ENCODE measurements at regions not wholly inside any gene's neighbourhood (a gene's known extent, or its start where the extent isn't known, plus 50 kb on each side); places are given as distances from the start of the nearest gene placed in this dataset.

DNA sequence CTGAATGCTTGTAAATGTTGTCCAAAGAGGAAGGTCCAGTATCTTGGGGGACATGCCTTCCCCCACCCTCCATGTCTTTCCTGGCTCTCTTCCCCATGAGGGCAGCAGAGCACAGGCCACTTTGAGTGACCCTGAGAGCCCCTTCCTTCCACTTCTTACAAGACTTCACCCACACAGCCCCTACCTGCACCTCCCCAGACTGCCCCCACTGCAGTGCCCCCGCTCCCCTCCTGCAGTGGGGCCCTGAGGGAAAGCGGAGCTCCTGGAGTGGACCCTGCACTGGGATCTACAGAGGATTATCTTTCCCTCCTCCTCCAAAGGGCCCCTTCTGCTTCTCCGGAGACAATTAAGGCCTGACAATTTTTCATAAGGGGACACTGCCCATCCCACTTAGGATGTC lies 326.8 kb downstream of the TCERG1L start:
- Histone ChIP-seq H3K27ac (replicated peaks) (no peak overlapping the region), H3K27me3 (ENCODE audit: insufficient read depth, poor library complexity, severe bottlenecking) (no peaks in the 10 kb centered on the region), H3K4me3 (replicated peaks; ENCODE audit: insufficient read depth, low read length) (no peak overlapping the region)
- no peak for DNase-seq (ENCODE audit: low read depth in 1 of 2, low spot score in 1 of 2)
- TF ChIP-seq SPI1 (IDR thresholded peaks at IDR 0.05; ENCODE audit: borderline replicate concordance, low read depth) (no peak), GABPA (IDR thresholded peaks at IDR 0.05; ENCODE audit: low read depth) (no peak), POLR2AphosphoS5 (IDR thresholded peaks at IDR 0.05; ENCODE audit: low read depth) (no peak)
- TF ChIP-seq, protein P1, sequence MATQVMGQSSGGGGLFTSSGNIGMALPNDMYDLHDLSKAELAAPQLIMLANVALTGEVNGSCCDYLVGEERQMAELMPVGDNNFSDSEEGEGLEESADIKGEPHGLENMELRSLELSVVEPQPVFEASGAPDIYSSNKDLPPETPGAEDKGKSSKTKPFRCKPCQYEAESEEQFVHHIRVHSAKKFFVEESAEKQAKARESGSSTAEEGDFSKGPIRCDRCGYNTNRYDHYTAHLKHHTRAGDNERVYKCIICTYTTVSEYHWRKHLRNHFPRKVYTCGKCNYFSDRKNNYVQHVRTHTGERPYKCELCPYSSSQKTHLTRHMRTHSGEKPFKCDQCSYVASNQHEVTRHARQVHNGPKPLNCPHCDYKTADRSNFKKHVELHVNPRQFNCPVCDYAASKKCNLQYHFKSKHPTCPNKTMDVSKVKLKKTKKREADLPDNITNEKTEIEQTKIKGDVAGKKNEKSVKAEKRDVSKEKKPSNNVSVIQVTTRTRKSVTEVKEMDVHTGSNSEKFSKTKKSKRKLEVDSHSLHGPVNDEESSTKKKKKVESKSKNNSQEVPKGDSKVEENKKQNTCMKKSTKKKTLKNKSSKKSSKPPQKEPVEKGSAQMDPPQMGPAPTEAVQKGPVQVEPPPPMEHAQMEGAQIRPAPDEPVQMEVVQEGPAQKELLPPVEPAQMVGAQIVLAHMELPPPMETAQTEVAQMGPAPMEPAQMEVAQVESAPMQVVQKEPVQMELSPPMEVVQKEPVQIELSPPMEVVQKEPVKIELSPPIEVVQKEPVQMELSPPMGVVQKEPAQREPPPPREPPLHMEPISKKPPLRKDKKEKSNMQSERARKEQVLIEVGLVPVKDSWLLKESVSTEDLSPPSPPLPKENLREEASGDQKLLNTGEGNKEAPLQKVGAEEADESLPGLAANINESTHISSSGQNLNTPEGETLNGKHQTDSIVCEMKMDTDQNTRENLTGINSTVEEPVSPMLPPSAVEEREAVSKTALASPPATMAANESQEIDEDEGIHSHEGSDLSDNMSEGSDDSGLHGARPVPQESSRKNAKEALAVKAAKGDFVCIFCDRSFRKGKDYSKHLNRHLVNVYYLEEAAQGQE (IDR thresholded peaks at IDR 0.05; ENCODE audit: insufficient replicate concordance, low read depth) = no peak
- TF ChIP-seq, protein P2, sequence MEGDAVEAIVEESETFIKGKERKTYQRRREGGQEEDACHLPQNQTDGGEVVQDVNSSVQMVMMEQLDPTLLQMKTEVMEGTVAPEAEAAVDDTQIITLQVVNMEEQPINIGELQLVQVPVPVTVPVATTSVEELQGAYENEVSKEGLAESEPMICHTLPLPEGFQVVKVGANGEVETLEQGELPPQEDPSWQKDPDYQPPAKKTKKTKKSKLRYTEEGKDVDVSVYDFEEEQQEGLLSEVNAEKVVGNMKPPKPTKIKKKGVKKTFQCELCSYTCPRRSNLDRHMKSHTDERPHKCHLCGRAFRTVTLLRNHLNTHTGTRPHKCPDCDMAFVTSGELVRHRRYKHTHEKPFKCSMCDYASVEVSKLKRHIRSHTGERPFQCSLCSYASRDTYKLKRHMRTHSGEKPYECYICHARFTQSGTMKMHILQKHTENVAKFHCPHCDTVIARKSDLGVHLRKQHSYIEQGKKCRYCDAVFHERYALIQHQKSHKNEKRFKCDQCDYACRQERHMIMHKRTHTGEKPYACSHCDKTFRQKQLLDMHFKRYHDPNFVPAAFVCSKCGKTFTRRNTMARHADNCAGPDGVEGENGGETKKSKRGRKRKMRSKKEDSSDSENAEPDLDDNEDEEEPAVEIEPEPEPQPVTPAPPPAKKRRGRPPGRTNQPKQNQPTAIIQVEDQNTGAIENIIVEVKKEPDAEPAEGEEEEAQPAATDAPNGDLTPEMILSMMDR (IDR thresholded peaks at IDR 0.05; ENCODE audit: insufficient read depth, low read length) = no peak

DNA sequence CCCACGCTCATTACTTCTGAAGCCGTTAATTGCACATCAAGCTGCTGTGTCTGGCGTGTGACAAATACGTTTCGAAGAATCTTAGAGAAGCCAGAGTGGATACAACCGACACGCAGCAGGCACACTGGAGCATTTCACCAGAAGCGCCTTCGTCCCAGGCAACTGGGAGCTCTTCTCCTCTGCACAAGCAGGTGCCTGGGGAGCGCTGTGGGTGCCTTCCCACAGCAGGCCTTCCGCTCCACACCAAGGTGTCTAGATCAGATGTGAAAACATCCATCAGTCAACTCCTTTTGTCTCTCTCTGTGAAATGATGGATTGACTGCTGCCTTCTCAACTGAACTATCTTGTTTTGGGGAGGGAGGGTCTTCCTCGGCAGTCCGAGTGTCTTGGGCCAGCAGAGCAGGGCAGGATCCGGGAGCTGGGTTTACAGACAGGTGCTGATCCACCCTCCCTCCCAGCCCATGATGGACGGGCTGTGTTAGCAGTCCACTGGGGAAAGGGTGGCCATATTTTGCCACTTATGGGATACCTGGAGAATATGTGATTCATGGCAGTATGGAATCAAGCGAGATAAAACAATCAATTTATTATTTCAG lies 326.3 kb downstream of the TCERG1L start:
- no peak for DNase-seq (ENCODE audit: low read depth in 1 of 2, low spot score in 1 of 2)
- Histone ChIP-seq H3K4me3 (replicated peaks; ENCODE audit: insufficient read depth, low read length) (no peak overlapping the region), H3K27ac (replicated peaks) (no peak overlapping the region), H3K27me3 (ENCODE audit: insufficient read depth, poor library complexity, severe bottlenecking) (no peaks in the 10 kb centered on the region)
- TF ChIP-seq, protein P2 (IDR thresholded peaks at IDR 0.05; ENCODE audit: insufficient read depth, low read length) = no peak
- TF ChIP-seq, protein P1 (IDR thresholded peaks at IDR 0.05; ENCODE audit: insufficient replicate concordance, low read depth) = no peak
- TF ChIP-seq SPI1 (IDR thresholded peaks at IDR 0.05; ENCODE audit: borderline replicate concordance, low read depth) (no peak), POLR2AphosphoS5 (IDR thresholded peaks at IDR 0.05; ENCODE audit: low read depth) (no peak), GABPA (IDR thresholded peaks at IDR 0.05; ENCODE audit: low read depth) (no peak)

DNA sequence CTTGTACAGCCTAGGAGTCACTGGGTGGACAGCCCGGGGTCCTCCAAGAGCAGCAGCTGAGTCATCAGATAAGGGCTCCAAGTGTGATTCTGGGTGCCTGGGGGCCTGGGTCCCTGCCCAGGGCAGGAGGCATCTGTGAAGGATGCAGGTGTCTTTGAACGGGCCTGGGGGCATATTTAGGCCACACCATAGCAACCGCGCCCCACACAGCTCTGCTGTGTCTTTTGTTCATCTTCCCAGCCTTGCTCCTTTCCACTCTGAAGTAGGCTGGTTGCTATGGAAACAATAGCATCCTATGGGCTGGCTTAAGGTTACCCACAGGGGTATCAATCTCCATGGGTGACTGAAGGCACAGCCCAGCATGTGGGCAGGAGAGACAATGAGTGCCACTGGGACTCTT lies 324.7 kb downstream of the TCERG1L start:
- H3K27me3 ChIP-seq (ENCODE audit: insufficient read depth, poor library complexity, severe bottlenecking) = no peaks in the 10 kb centered on the region
- TF ChIP-seq GABPA (IDR thresholded peaks at IDR 0.05; ENCODE audit: low read depth) (no peak), SPI1 (IDR thresholded peaks at IDR 0.05; ENCODE audit: borderline replicate concordance, low read depth) (no peak), POLR2AphosphoS5 (IDR thresholded peaks at IDR 0.05; ENCODE audit: low read depth) (no peak)
- TF ChIP-seq, protein P1 (IDR thresholded peaks at IDR 0.05; ENCODE audit: insufficient replicate concordance, low read depth) = no peak
- TF ChIP-seq, protein P2 (IDR thresholded peaks at IDR 0.05; ENCODE audit: insufficient read depth, low read length) = no peak
- no peak overlapping the region for H3K4me3 ChIP-seq (replicated peaks; ENCODE audit: insufficient read depth, low read length)
- no peak overlapping the region for H3K27ac ChIP-seq (replicated peaks)
- no peak for DNase-seq (ENCODE audit: low read depth in 1 of 2, low spot score in 1 of 2)
